ENCODE measurements at regions not wholly inside any gene's neighbourhood (a gene's known extent, or its start where the extent isn't known, plus 50 kb on each side); places are given as distances from the start of the nearest gene placed in this dataset.

DNA sequence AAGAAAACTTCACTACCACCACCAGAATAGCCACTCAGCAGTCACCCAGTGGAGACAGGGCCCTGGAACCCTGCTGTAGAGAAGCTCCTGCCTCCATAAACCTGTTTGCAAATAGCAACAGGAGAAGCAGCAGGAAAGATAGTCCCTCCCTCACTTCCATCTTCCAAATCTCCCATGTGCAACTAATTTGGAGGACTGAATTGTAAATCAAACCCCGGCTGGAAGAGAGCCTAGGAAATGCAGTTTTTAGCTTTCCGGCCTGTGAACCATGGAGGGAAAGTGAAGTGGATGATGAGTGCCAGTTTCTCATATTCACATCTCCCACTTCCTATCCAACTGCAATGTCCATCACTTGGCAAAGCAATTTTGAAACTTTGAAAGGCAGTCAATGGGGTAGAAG lies 167.2 kb upstream of the FRMD6 start:
- TF ChIP-seq, protein P1, sequence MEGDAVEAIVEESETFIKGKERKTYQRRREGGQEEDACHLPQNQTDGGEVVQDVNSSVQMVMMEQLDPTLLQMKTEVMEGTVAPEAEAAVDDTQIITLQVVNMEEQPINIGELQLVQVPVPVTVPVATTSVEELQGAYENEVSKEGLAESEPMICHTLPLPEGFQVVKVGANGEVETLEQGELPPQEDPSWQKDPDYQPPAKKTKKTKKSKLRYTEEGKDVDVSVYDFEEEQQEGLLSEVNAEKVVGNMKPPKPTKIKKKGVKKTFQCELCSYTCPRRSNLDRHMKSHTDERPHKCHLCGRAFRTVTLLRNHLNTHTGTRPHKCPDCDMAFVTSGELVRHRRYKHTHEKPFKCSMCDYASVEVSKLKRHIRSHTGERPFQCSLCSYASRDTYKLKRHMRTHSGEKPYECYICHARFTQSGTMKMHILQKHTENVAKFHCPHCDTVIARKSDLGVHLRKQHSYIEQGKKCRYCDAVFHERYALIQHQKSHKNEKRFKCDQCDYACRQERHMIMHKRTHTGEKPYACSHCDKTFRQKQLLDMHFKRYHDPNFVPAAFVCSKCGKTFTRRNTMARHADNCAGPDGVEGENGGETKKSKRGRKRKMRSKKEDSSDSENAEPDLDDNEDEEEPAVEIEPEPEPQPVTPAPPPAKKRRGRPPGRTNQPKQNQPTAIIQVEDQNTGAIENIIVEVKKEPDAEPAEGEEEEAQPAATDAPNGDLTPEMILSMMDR (IDR thresholded peaks at IDR 0.05; ENCODE audit: unreplicated experiment), result no peak
- no peaks in the 10 kb centered on the region for H3K36me3 Mint-ChIP-seq
- DNase-seq (ENCODE audit: low spot score in 2 of 2, unreplicated experiment in 2 of 2), result no peak
- H3K27ac Mint-ChIP-seq, result no peak overlapping the region
- H3K27me3 Mint-ChIP-seq (ENCODE audit: low read depth), result no peaks in the 10 kb centered on the region
- H3K9me3 Mint-ChIP-seq, result peaks cover 3% of the 10 kb centered on the region
- H3K4me1 Mint-ChIP-seq, result peaks cover 19% of the 10 kb centered on the region
- no peak overlapping the region for H3K4me3 Mint-ChIP-seq

DNA sequence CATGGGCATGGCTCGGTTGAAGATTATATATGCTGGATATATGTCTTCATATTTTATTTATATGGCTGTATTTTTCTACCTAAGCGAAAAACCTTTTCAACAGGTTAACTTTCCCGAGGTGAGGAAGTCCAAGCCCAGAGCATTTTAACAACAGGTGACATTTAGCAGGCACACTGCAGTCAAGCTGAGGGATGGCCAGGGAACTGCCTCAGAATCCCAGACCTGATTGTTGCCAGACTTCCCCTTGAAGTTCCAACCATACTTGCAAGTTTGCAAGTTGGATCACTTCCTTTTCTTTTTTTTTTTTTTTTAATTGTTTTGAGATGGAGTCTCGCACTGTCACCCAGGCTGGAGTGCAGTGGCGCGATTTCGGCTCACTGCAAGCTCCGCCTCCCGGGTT lies 166.0 kb upstream of the FRMD6 start:
- Mint-ChIP-seq H3K4me1 (peaks cover 29% of the 10 kb centered on the region), H3K27ac (no peak overlapping the region), H3K27me3 (ENCODE audit: low read depth) (no peaks in the 10 kb centered on the region), H3K36me3 (no peaks in the 10 kb centered on the region), H3K4me3 (no peak overlapping the region), H3K9me3 (peaks cover 3% of the 10 kb centered on the region)
- no peak for DNase-seq (ENCODE audit: low spot score in 2 of 2, unreplicated experiment in 2 of 2)
- TF ChIP-seq, protein P1 (IDR thresholded peaks at IDR 0.05; ENCODE audit: unreplicated experiment), result no peak

DNA sequence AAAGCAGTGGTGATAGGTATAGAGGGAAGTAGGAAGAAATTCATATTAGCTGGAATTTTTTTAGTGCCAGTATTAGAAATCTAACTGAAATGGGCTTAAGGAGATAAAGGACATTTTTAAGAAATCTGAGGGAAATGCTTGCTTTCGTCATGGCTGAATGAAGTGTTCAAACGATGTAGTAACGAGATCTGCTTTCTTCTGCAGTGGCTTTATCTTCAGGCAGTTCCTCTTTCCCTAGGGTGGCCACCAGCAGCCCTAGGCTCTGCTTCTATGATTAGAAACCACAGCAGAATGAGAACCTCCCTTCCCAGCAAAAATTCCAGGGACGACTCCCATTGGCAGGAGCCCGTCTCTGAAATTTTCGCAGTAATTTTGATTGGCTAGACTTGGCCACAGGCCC lies 163.9 kb upstream of the FRMD6 start:
- H3K36me3 Mint-ChIP-seq, result no peaks in the 10 kb centered on the region
- H3K9me3 Mint-ChIP-seq, result peaks cover 3% of the 10 kb centered on the region
- peak overlapping the region; percentile 26 for H3K27ac Mint-ChIP-seq
- TF ChIP-seq, protein P1 (IDR thresholded peaks at IDR 0.05; ENCODE audit: unreplicated experiment), result no peak
- H3K4me3 Mint-ChIP-seq, result no peak overlapping the region
- H3K27me3 Mint-ChIP-seq (ENCODE audit: low read depth), result no peaks in the 10 kb centered on the region
- H3K4me1 Mint-ChIP-seq, result peaks cover 34% of the 10 kb centered on the region
- DNase-seq (ENCODE audit: low spot score in 2 of 2, unreplicated experiment in 2 of 2), result no peak

DNA sequence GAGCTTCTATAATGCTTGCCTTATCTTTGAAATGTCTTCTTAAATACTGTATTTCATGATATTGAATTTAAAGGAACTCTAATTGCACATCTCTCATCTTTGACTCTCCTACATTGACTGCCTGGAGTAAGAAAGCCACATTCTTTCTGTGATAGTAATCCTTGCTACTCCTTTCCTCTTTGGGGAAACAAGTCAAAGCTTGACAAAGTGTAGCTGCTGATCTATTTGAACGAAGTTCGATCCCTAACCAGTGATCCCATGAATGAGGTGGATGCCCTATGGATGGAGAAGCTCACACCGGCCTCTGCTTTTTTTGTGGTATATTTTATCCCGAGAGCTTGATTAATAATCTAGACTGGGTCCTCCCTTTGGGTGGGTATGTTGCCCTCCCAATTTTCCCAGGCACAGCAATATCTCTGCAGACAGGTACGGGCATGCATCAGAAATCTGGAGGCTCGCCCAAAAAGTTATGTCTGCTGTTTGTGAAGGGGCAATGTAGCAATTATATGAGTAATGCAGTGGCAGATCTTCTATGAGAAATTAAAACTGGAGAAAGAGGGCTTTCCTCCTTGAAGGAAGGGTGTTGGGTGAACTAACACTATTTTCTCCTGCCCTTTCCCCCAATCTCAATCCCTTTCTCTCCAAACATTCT lies 163.0 kb upstream of the FRMD6 start:
- TF ChIP-seq, protein P1 (IDR thresholded peaks at IDR 0.05; ENCODE audit: unreplicated experiment), result no peak
- H3K27ac Mint-ChIP-seq, result peak overlapping the region; percentile 51
- peaks cover 34% of the 10 kb centered on the region for H3K4me1 Mint-ChIP-seq
- no peak overlapping the region for H3K4me3 Mint-ChIP-seq
- H3K36me3 Mint-ChIP-seq, result peaks cover 2% of the 10 kb centered on the region
- DNase-seq (ENCODE audit: low spot score in 2 of 2, unreplicated experiment in 2 of 2), result no peak
- peaks cover 8% of the 10 kb centered on the region for H3K9me3 Mint-ChIP-seq
- H3K27me3 Mint-ChIP-seq (ENCODE audit: low read depth), result no peaks in the 10 kb centered on the region

DNA sequence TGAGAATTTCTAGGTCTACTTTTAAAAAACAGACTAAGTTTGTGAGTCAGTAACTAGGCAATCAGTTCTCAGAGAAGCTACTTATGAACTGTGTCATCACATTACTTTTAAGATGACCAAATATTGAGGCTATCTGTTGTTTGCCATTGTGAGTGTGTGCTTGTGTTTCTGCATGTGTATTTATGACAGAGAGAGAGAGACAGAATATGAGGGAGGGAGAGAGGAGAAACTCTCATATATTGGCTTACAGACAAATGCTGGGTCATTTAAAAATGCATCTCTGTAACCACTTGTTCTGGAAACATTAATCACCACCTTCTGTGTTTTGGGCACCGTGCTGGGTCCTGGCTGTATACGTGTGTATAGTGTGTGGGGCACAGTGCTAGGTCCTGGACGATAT lies 161.5 kb upstream of the FRMD6 start:
- Mint-ChIP-seq H3K4me1 (peaks cover 34% of the 10 kb centered on the region), H3K27ac (peak overlapping the region; percentile 67), H3K4me3 (no peak overlapping the region), H3K9me3 (peaks cover 20% of the 10 kb centered on the region), H3K36me3 (peaks cover 6% of the 10 kb centered on the region), H3K27me3 (ENCODE audit: low read depth) (no peaks in the 10 kb centered on the region)
- TF ChIP-seq, protein P1 (IDR thresholded peaks at IDR 0.05; ENCODE audit: unreplicated experiment), result no peak
- no peak for DNase-seq (ENCODE audit: low spot score in 2 of 2, unreplicated experiment in 2 of 2)
